Right kidney (tissue), 1 donor: ENCODE measurements at regions not wholly inside any gene's neighbourhood (a gene's known extent, or its start where the extent isn't known, plus 50 kb on each side); places are given as distances from the start of the nearest gene placed in this dataset.
"Not testable (repeated sequence)": the region's sequence is repeated elsewhere in the genome, so short reads cannot be mapped to it uniquely, and the experiment has no call there.

Experiments used
- DNase-seq: peaks from one replicate; pipeline ENCODE4 v3.0.0-alpha.2; 2016

DNA sequence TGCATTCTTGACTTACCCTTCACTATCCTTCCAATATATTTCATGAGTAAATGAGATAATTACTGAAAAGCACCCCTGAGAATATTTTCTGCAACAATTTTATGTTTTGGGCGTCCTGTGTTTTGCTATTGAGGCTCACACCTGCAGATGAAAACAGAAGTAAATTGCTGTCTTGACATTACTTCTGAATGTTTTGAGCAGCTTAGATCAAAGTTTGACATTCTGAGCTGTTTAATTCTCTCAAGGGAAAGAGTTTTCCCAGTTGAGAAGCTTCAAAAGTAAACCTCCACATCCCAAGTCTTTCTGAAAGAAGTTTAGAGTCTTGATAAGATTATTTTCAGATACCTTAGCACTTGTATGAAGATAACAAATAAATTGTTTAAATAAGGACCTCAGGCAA lies 1667.2 kb upstream of the SLC10A2 start:
- DNase-seq = no peak

DNA sequence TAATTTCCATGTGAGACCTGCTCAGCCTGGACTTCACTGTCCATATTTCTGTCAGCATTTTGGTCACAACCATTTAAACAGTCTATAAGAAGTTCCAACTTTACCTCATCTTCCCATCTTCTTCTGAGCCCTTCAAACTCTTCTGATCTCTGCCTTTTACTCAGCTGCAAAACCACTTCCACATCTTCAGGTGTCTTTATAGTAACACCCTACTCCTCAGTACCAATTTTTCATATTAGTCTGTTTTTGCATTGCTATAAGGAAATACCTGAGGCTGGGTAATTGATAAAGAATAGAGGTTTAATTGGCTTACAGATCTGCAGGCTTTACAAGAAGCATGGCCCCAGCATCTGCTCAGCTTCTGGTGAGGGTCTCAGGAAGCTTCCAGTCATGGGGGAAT lies 1648.9 kb upstream of the SLC10A2 start:
- no peak for DNase-seq

DNA sequence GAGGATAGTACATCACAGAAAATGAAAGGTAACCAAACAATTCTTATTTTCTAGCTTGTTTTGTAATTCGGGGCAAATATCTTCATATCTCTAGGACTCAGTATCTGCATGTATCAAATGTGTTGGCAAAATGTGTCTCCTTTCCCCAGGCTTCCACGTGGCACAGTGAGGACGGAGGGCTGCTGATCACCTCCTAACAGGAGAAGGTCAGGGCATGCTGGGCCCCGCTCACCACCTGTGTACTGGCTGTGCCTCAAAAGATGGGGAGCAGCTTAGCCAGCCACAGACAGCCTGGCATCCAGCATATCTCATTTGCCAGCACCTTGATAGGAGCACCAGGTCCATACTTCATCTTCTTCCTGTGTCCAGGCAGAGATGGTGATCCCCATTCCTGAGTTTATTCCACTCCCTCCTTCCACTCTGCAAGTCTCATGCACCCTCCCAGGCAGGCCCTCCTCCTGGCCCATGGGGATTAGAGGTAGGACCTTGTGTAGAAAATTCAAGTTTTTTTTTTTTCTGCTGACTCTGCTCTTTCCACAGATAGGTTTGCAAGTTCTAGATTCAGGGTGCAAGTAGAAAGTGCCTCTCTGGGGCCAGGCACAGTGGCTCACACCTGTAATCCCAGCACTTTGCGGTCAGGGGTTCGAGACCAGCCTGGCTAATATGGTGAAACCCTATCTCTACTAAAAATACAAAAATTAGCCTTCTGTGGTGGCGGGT lies 1639.0 kb upstream of the SLC10A2 start:
- DNase-seq = no peak

DNA sequence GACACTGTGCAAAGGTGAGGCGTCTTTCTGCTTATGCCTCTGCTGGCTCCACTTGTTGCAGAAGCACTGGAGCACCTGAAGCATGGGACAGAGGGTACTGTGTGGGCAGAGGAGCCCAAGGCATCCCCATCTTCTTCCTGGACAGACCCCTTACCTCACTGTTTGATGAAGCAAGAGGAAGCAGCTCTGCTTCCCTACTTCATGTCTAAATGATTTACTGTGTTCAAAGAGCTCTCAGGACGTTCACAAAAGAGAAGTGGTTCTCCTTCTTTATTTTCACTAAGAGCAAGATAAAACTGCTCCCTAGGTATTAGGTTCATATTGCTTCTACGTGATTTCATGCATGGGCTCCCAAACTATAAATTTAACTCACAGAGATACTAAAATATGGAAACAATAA lies 1635.4 kb upstream of the SLC10A2 start:
- DNase-seq = no peak

DNA sequence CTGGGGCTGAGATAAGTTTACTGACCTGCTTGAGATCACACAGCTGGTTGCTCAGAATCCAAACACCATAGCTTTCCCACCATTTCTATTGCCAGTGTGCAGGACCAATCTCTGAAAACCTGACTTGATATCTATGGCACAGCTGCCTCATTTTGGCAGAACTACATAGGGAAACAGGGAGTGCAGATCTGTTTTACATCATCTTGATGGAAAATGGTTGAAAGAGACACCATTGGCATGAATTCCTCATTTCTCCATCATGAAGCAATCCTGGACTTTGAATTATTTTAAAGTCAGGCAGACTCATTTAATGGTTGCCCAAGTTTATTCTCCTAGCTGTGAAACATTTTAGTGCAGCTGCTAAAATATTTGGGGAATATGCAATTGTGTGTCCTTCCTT lies 1628.2 kb upstream of the SLC10A2 start:
- no peak for DNase-seq

DNA sequence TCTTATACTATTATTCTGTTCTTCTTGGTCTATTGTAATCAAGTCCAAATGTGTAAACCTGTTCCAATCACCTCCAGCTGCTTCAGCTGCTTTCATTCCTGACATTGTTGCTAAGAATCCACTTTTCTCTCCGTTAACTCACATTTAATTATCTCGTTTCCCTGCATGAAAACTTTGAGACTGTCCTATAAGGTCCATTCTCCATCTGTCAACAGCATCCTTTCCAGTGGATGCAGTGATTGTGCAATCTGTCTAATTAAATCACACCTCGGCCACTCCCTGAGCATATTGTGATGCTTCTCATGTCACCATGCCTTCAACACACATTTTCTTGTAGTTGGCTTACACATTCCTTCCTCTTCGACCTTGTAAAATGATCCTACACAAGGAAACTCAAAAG lies 1626.9 kb upstream of the SLC10A2 start:
- no peak for DNase-seq

DNA sequence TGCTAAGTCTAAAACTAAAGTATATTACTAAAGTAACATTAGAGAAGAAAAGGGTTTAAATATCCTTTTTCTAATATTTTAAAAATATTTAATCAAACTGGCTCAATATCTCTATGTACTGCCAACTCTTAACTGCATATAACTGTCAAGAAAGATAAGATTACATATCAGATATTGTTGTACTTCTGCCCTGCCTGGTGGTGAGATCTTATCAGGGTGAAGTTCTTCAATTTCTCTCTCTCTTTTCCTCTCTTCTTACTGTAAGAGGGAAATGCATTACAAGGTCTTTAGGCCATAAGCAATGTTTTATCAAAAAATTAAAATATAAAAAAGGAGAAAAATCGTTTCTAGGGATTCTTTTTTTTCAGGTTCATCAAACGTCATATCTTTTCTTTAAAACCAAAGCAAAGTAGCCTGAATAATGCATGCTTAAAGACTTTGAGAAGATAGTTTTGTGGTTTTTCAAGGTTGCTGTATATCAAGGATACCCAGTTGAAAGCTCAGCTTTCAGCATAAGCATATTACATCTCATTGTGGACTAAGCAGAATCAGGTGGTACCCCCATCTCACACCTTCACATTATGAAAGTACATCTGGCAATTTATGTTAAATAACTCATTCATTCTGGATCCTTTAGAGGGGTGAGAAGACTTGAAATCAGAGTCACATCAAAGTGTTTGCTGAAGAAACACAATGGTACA lies 1625.7 kb upstream of the SLC10A2 start:
- DNase-seq = no peak

DNA sequence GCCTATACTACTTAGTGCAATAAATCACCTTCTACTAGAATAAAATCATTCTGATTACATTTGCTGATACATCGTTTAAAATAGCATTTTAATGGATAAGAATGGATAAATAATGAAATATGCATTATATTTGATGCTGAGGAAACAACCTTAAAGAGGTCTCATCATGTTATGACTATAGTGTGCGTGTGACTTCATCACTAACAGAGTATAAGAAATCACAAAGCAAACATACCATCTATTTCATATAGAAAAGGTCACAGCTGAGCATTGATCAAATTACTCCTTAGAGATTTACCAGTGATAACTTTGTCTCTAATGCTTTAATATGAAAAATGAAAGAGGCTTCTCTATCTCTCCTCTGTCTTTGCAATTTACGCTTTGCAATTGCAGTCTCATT lies 1620.3 kb upstream of the SLC10A2 start:
- no peak for DNase-seq

DNA sequence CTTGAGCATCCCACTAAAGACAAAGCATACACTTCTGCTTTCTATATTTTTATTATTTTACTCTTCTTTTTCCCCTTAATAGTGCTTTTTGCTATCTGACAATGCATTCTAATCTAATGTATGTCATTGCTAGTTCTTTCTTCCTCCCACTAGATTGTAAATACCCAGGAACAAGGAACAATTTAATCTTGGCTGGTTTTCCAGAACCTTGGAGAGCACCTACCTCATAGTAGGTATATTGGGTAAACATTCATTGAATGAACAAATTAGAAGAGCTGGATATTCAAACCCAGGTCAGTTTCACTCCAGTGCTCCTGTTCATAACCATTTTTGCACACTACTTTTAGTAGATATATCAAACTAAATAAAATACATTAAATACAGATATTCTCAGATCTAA lies 1617.6 kb upstream of the SLC10A2 start:
- DNase-seq = no peak

DNA sequence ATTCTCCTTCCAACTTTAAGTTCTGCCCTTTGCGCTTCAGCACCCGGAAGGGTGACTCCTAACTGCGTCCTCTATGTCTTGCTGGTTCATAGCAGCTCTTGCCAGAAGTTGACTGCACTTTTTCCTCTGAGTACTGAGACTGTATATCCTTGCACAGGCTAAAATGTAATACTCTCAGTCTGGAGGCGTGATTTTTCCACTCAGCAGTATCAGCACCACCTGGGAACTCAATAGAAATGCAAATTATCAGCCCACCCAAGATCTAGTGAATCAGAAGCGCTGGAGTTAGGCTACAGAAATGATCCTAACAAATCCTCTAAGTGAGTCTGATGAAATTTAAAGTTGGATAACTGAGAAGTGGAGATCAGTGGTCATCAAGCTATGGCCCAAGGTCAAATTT lies 1611.9 kb upstream of the SLC10A2 start:
- DNase-seq = no peak

DNA sequence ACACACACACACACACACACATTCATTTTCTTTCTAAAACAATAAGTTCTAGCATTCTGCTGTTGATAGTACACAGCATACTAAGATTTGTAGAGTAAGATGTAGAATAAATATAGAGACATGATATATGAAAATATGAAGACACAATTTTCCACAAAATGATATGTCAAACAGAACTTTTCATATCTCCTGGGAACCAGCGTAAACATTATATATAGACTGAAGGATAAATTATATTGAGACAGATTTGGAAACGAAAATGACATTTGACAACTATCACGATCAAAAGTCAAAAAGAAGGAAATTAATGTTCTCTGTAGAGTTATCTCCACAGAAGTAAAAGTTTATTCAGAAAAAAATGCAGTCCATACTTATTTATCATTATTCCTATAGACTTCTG lies 1605.7 kb upstream of the SLC10A2 start:
- no peak for DNase-seq

DNA sequence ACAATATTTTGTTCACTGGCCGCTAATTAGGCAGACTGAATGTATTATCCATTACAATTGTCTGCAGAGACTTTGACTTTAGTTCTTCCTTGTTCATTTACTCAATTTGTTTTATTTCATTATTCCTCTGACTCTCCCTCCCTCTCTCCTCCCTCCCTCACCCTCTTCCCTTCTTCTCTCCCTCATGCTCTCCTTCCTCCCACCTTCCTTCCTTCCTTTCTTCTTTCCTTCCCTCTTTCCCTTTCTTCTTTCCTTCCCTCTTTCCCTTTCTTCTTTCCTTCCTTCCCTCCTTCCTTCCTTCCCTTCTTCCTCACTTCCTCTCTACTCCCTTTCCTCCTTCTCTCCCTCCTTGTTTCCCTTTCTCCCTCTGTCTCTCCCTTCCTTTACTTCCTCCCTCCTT lies 1591.0 kb upstream of the SLC10A2 start:
- DNase-seq = no peak

DNA sequence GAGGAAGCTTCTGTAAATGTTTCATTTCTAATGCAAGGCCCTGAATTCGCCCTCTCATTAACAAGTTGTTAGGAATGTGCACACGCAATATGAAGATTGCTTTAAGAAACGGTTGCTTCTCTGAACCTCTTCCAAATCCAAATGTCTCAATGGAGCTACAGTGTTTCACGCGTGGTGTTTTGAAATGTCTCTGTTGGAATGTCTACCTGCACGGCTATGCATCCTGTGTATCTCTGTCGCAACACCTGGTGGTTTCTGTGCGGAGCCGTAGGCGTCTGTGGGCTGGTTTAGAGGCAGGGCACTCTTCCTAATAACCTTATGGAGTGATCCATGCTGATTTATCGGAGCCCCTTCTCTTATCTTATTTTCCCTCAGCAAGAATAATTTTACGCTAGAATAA lies 1584.2 kb upstream of the SLC10A2 start:
- peak; percentile 8 for DNase-seq

DNA sequence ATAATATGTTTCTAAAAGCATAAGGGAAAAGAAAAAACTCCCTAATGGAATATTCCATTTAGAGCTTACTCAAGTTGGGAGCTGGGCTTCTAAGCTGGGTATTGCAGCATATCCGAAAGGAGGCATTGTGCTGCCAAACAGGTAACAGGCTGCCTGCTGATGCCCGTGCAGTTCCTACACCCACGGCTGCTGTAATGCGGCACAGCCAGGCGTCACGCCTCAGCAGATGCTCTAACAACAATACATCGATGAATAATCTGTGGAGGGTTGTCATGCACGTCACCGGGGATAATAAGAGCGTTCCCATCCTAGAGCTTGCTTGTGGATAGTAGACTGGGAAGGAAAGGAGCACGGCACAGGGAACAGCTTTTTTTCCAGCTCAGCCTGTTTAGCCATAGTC lies 1582.1 kb upstream of the SLC10A2 start:
- DNase-seq = no peak

DNA sequence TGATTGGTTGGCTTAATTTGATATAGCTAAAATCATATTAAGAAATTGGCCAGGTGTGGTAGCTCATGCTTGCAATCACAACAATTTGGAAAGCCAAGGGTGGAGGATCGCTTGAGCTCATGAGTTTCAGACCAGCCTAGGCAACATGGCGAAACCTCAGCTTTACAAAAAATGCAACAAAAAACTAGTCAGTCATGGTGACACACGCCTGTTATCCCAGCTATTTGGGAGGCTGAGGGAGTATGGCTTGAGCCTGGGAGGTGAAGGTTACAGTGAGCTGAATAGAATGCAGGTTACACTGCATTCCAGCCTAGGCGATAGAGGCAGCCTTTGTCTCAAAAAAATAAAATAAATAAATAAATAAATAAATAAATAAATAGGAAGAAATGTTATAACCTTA lies 1579.6 kb upstream of the SLC10A2 start:
- DNase-seq = no peak

DNA sequence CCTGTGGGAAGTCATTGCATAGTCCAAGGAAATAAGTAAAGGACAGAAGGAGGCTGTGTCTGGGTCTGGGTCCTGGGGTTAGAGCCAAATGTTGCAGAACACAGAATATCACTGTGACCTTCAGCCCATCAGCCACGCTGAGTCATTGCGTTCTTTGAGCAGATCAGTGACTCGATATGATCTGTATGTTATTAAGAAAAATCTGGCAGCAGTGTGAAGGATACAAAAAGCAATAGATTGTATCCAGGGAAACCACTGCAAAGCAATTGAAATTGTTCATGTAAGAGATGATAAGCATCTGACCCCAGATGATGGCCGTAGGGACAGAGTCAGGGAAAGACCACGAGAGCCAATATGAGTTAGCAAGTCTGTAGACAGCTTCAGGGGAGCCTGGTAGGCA lies 1575.1 kb upstream of the SLC10A2 start:
- no peak for DNase-seq

DNA sequence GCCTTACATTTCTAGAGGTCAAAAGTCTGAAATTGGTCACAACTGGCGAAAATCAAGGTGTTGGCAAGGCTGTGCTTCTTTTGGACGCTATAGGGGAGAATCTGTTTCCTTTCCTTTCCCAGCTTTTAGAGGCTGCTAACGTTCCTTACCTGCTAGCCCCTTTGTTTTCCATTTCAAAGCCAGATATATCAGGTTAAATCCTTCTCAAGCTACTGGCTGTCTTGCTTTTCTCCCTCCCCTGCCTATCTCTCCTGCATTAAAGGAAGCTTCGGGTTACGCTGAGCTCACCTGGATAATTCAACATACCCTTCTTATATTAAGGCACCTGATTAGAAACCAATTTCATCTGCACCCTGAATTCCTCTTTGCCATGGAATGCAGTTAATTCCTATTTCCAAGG lies 1569.7 kb upstream of the SLC10A2 start:
- DNase-seq = no peak

DNA sequence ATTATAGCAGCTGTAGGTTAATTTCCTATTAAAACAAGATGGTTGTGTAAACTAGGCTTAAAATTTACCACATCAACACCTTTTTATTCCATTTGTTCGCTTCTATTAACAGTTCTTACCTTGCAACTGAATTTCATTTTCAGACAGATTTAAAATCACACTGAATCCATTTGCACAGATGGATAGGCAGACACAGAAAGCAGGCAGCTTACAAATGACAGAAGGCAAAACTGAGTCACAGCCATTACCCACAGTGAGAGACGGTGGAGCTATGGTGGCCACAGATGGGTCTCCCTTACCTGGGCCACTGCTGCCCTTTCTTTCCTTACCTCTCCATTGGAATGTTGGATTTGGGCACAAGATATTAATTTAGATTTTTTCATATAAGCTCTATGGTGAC lies 1567.8 kb upstream of the SLC10A2 start:
- DNase-seq = no peak

DNA sequence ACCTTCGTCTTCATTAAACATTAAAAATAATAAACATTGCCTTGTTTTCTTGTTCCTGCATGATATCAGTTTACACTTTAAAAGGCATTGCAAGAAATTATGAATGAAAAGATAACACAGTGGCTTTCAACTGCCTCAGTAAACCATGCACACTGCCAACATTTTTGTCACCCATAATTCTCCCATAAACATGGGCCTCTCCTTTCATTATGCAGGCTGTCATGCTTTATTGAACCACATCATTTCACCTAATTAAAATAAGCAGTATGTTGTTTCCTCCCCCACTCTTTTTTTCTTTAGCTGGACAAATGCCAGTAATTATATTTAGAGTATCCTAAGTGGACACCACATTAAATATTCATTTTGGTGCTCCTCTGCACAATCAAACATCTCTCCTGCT lies 1566.5 kb upstream of the SLC10A2 start:
- DNase-seq = peak; percentile 10

DNA sequence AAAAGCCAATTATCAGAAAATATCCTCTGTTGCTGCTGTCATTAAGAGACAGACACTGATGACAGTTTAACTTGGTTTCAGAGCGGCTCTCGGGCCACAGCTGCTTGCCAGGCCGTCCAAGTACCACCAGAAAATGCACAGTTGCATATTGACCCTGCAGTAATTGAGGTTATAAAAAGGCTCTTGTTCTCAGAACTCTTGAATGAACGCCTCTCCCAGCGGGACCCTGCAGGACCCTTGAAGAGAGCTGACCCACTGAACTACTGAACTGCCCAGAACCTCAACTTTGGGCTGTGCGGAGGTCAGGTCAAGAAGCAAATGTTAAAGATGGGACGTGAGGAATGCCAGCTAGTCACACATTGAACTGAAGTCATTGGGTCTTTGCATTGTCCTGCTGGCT lies 1559.0 kb upstream of the SLC10A2 start:
- no peak for DNase-seq

DNA sequence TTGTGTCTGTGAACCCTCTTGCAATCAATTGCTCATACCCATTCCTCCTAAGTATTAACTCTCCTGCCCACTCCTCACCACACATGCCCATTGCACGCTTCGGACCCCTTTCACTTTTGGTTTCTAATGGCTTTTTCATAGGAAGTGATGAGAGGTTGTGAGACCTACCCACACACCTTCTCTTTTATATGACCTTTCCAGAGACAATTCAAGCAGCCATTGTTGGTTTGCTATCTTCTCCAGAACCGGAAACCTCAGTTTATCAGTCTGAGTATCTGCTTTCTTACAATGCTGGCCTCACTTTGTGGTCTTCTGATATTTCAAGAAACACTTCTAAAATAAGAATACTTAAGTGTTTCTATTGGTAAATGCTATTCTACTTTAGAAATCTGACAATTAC lies 1550.8 kb upstream of the SLC10A2 start:
- DNase-seq = no peak

DNA sequence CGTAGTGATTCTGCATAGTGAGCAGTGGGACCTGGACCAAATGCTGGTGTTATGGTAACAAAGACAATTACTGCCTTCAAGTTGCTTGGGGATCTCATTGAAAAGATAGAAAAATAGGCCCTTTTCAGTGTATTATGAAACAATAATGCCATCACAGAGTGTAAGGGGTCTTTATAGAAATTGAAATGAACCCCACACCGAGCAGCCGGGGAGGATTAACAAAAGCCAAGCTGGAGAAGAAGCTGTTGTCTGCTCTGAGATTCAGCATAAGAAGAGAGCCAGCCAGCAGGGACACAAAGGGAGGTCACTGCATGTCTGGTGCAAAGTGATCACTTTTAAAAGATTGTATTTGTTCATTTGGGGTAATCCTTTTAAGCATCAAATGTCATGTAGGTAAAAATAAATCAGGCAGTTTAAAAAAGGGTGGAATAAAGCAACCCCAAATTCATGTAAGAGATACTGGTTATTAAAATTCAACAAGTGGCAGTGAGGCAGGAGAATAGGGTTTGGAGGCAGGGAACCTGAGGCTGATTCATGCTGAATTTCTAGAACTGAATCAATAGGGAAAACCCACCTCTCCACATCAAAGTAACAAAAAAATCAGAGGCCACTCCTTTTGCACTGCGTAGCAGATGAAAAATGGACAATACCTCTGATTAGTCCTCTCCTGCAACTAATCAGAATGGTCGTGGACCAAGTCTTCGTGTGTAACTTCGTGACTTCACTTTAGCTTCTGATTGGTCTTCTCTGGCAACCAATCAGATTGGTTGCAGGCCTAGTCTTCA lies 1548.3 kb upstream of the SLC10A2 start:
- DNase-seq = no peak

DNA sequence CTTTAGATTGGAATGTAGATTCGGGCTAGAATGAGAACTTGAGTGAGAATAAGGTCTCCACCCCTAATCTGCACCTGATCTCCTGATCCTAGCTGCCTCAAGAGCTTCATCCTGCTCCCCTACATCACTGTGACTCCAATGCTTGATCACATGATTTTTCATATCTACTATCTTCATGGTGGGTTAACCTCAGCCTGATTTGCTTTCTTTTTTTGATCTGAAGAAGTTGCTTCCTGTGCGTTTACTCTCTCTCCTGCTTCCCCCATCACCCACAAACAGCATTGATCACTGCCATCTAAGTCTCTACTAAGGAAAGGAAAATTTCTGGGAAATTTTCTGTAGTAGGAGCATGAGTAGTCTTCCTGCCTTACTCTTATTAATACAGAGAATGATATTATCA lies 1542.1 kb upstream of the SLC10A2 start:
- DNase-seq = no peak

DNA sequence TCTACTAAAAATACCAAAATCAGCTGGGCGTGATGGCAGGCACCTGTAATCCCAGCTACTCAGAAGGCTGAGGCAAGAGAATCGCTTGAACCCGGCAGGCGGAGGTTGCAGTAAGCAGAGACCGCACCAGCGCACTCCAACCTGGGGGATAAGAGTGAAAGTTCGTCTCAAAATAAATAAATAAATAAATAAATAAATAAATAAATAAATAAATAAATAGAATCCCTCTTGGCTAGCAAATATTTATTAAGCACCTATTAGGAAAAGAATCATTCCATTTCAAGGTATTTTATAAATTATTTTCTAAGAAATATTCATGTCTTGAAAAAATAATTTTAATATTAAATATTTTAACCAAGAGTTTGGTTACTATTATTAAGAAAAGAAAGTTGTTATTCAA lies 1539.2 kb upstream of the SLC10A2 start:
- DNase-seq = not testable (repeated sequence)
